Mammary epithelial cell (primary cell): ENCODE measurements at regions not wholly inside any gene's neighbourhood (a gene's known extent, or its start where the extent isn't known, plus 50 kb on each side); places are given as distances from the start of the nearest gene placed in this dataset.

Experiments
- EZH2 ChIP-seq: IDR thresholded peaks from 2 replicates; pipeline ENCODE4 v1.6.1; 2012; ENCODE audit warnings: low read length, inconsistent platforms, borderline replicate concordance
- TF ChIP-seq, protein P1 (sequence below), 2 donors: IDR thresholded peaks in 1 of 2; conservative IDR thresholded peaks in 1 of 2; 2 replicates each; pipeline ENCODE4 v1.5.1; 2011 to 2012; ENCODE audit warnings: inconsistent platforms in 2 of 2, low read length in 2 of 2, mild to moderate bottlenecking in 2 of 2, control low read depth in 1 of 2, low read depth in 1 of 2; ENCODE audit not compliant: insufficient read depth in 1 of 2; ENCODE audit errors: extremely low read depth in 1 of 2

DNA sequence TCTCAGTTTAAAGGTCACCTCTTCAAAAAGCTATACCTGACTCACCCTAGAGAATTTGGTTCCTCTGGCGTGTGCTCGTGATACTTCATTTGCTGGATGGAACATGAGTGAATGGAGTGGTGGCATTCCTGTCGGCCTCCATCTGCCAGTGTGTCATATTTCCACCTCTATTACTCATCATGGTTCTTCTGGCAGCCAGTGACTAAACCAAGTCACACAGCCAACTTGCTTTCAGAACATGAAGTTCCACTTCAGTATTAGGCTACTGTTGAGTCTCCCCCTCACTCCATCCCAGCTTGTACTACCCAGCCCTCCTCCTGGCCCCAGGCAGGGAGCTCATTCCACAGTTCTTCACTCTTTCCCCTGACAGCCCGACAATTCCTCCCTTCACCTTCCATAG is 169.8 kb downstream of the MREG start:
- TF ChIP-seq, protein P1, sequence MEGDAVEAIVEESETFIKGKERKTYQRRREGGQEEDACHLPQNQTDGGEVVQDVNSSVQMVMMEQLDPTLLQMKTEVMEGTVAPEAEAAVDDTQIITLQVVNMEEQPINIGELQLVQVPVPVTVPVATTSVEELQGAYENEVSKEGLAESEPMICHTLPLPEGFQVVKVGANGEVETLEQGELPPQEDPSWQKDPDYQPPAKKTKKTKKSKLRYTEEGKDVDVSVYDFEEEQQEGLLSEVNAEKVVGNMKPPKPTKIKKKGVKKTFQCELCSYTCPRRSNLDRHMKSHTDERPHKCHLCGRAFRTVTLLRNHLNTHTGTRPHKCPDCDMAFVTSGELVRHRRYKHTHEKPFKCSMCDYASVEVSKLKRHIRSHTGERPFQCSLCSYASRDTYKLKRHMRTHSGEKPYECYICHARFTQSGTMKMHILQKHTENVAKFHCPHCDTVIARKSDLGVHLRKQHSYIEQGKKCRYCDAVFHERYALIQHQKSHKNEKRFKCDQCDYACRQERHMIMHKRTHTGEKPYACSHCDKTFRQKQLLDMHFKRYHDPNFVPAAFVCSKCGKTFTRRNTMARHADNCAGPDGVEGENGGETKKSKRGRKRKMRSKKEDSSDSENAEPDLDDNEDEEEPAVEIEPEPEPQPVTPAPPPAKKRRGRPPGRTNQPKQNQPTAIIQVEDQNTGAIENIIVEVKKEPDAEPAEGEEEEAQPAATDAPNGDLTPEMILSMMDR (conservative IDR thresholded peaks at IDR 0.05 in 1 of 2, IDR thresholded peaks at IDR 0.05 in 1 of 2; ENCODE audit: extremely low read depth in 1 of 2, insufficient read depth in 1 of 2, low read depth in 1 of 2, low read length in 2 of 2), result no peak
- TF ChIP-seq EZH2, result no peak
